ENCODE measurements at regions not wholly inside any gene's neighbourhood (a gene's known extent, or its start where the extent isn't known, plus 50 kb on each side); places are given as distances from the start of the nearest gene placed in this dataset.

GRCh38 chr2:611519-611918, 65.7 kb downstream of the TMEM18 start:
- no peaks in the 10 kb centered on the region for H3K4me1 ChIP-seq (replicated peaks in 1 of 2)
- no peaks in the 10 kb centered on the region for H3K27me3 ChIP-seq
- no peaks in the 10 kb centered on the region for H3K36me3 ChIP-seq (replicated peaks in 1 of 2)
- peak in 1 of 7 donors; percentile 6 for DNase-seq
- H3K27ac ChIP-seq, result no peak overlapping the region
- 74 to 90% (median 79%) methylated on average over 5 of the region's 5 CpGs for WGBS, 4 donors
- TF ChIP-seq POLR2A (IDR thresholded peaks at IDR 0.05) (no peak), CTCF (IDR thresholded peaks at IDR 0.05) (no peak)
- intact Hi-C loops (cut with DNase I), result no loop called here
- no peak overlapping the region for H3K4me3 ChIP-seq
- no peaks in the 10 kb centered on the region for H3K9me3 ChIP-seq (replicated peaks in 1 of 3)

GRCh38 chr2:610491-610890, 66.7 kb downstream of the TMEM18 start:
- no peaks in the 10 kb centered on the region for H3K36me3 ChIP-seq (replicated peaks in 1 of 2)
- TF ChIP-seq POLR2A (IDR thresholded peaks at IDR 0.05) (no peak), CTCF (IDR thresholded peaks at IDR 0.05) (no peak)
- H3K9me3 ChIP-seq (replicated peaks in 1 of 3), result no peaks in the 10 kb centered on the region
- 79 to 82% (median 80%) methylated on average over 3 of the region's 3 CpGs for WGBS, 4 donors
- H3K27me3 ChIP-seq, result no peaks in the 10 kb centered on the region
- intact Hi-C loops (cut with DNase I), result no loop called here
- peak in 1 of 7 donors; percentile 34 for DNase-seq
- no peak overlapping the region for H3K4me3 ChIP-seq
- H3K27ac ChIP-seq, result no peak overlapping the region
- no peaks in the 10 kb centered on the region for H3K4me1 ChIP-seq (replicated peaks in 1 of 2)

- Histone ChIP-seq H3K4me3 (no peak overlapping the region), H3K36me3 (replicated peaks in 1 of 2) (no peaks in the 10 kb centered on the region), H3K27me3 (no peaks in the 10 kb centered on the region), H3K27ac (no peak overlapping the region), H3K4me1 (replicated peaks in 1 of 2) (no peaks in the 10 kb centered on the region), H3K9me3 (replicated peaks in 1 of 3) (no peaks in the 10 kb centered on the region)
- WGBS, 4 donors, result 86 to 95% (median 91%) methylated on average over 4 to 8 of the region's 8 CpGs
- DNase-seq, result peak in 2 of 7 donors; percentile 3 to 41
- intact Hi-C loops (cut with DNase I), result no loop called here
- no peak for TF ChIP-seq CTCF (IDR thresholded peaks at IDR 0.05)
- no peak for TF ChIP-seq POLR2A (IDR thresholded peaks at IDR 0.05)
These were observed 67.3 kb downstream of the TMEM18 start for GRCh38 chr2:609881-610280.

- peak in 2 of 7 donors; percentile 12 to 31 for DNase-seq
- intact Hi-C loops (cut with DNase I), result no loop called here
- Histone ChIP-seq H3K27me3 (no peaks in the 10 kb centered on the region), H3K9me3 (replicated peaks in 1 of 3) (no peaks in the 10 kb centered on the region), H3K36me3 (replicated peaks in 1 of 2) (no peaks in the 10 kb centered on the region), H3K4me3 (no peak overlapping the region), H3K27ac (no peak overlapping the region), H3K4me1 (replicated peaks in 1 of 2) (no peaks in the 10 kb centered on the region)
- WGBS, 4 donors, result 91 to 97% (median 94%) methylated on average over 10 of the region's 10 CpGs
- TF ChIP-seq CTCF (IDR thresholded peaks at IDR 0.05) (no peak), POLR2A (IDR thresholded peaks at IDR 0.05) (no peak)
These were observed 67.8 kb downstream of the TMEM18 start for GRCh38 chr2:609449-609848.
